ENCODE measurements at regions not wholly inside any gene's neighbourhood (a gene's known extent, or its start where the extent isn't known, plus 50 kb on each side); places are given as distances from the start of the nearest gene placed in this dataset.

DNA sequence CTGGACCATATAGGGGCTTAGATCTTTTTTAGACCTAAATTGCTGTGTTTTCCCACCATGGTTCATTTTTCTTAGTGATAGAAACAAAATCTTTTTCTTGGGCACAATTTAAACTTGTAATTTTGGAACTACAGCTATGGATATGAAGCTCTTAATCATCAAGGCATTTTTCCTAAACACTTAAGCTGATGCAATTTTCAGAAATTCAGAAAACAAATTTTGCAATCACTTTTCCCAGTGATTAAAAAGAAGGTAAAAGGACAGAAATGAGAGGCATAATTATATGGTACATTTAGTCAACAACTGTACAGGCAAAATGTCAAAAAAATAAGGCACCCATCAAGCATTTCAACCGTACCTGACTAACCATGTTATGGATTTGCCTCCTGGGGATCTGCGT, 665.4 kb downstream of the XIRP2 start:
- intact Hi-C loops (cut with DNase I), result no loop called here
- 94% methylated on average over 2 of the region's 2 CpGs for WGBS, 2 donors
- no peak overlapping the region for H3K27ac ChIP-seq
- no peaks in the 10 kb centered on the region for H3K9me3 ChIP-seq
- H3K4me3 ChIP-seq, result no peak overlapping the region
- no peaks in the 10 kb centered on the region for H3K4me1 ChIP-seq
- no peaks in the 10 kb centered on the region for H3K27me3 ChIP-seq
- no peaks in the 10 kb centered on the region for H3K36me3 ChIP-seq
- no peak for DNase-seq
- no peak for TF ChIP-seq EP300 (IDR thresholded peaks at IDR 0.05)
- TF ChIP-seq POLR2AphosphoS5 (IDR thresholded peaks at IDR 0.05), result no peak
- TF ChIP-seq POLR2A (IDR thresholded peaks at IDR 0.05), result no peak
- TF ChIP-seq, protein P1, sequence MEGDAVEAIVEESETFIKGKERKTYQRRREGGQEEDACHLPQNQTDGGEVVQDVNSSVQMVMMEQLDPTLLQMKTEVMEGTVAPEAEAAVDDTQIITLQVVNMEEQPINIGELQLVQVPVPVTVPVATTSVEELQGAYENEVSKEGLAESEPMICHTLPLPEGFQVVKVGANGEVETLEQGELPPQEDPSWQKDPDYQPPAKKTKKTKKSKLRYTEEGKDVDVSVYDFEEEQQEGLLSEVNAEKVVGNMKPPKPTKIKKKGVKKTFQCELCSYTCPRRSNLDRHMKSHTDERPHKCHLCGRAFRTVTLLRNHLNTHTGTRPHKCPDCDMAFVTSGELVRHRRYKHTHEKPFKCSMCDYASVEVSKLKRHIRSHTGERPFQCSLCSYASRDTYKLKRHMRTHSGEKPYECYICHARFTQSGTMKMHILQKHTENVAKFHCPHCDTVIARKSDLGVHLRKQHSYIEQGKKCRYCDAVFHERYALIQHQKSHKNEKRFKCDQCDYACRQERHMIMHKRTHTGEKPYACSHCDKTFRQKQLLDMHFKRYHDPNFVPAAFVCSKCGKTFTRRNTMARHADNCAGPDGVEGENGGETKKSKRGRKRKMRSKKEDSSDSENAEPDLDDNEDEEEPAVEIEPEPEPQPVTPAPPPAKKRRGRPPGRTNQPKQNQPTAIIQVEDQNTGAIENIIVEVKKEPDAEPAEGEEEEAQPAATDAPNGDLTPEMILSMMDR (IDR thresholded peaks at IDR 0.05), result no peak

DNA sequence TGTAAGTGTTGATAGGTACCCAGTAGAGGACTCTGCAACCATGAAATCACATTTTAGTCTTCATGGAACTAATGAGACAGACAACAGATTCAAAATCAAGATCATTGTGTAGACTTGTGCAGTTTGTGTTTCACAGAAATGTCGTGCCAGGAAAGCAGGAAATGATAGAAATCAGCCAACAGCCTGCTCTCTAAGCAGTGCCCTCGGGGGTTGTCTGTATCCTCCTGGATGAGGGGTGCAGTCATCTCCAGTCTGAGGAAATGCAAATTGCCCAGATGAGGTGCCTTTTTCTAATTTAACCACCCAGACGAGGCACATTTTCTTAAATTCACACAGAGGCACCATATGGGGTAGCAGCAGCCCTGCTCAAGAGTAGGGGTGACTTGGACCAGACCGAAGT, 663.1 kb downstream of the XIRP2 start:
- Histone ChIP-seq H3K36me3 (no peaks in the 10 kb centered on the region), H3K4me3 (no peak overlapping the region), H3K27me3 (no peaks in the 10 kb centered on the region), H3K4me1 (no peaks in the 10 kb centered on the region), H3K27ac (no peak overlapping the region), H3K9me3 (no peaks in the 10 kb centered on the region)
- no peak for DNase-seq
- WGBS, 2 donors, result 61 to 76% methylated on average over 4 of the region's 4 CpGs
- intact Hi-C loops (cut with DNase I), result no loop called here
- TF ChIP-seq POLR2AphosphoS5 (IDR thresholded peaks at IDR 0.05), result no peak
- TF ChIP-seq, protein P1 (IDR thresholded peaks at IDR 0.05), result no peak
- TF ChIP-seq POLR2A (IDR thresholded peaks at IDR 0.05), result no peak
- no peak for TF ChIP-seq EP300 (IDR thresholded peaks at IDR 0.05)

DNA sequence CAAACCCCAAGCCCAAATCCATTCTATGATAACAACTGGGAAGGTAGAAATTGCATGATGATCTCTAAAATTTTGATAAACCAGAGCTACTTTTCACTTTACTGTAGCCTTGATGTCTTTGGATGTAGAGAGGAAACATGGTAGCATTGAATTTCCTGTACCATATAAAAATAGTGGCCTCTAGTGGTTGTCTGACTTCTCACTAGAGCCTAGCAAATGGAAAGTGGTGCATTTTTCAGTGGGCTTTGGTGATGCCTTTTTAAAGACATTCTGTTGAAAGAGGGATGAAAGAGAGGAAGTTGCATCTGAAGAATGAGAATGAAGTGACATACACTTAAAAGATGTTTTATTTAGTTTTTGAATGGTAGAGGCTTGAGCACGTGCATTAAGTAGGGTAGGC, 662.2 kb downstream of the XIRP2 start:
- no peak overlapping the region for H3K27ac ChIP-seq
- no peak for DNase-seq
- TF ChIP-seq EP300 (IDR thresholded peaks at IDR 0.05) (no peak), POLR2AphosphoS5 (IDR thresholded peaks at IDR 0.05) (no peak), POLR2A (IDR thresholded peaks at IDR 0.05) (no peak)
- TF ChIP-seq, protein P1 (IDR thresholded peaks at IDR 0.05), result no peak
- no peaks in the 10 kb centered on the region for H3K9me3 ChIP-seq
- WGBS, 2 donors, result 93 to 98% methylated on average over 1 of the region's 1 CpG
- H3K27me3 ChIP-seq, result no peaks in the 10 kb centered on the region
- intact Hi-C loops (cut with DNase I), result no loop called here
- H3K4me3 ChIP-seq, result no peak overlapping the region
- no peaks in the 10 kb centered on the region for H3K36me3 ChIP-seq
- no peaks in the 10 kb centered on the region for H3K4me1 ChIP-seq

DNA sequence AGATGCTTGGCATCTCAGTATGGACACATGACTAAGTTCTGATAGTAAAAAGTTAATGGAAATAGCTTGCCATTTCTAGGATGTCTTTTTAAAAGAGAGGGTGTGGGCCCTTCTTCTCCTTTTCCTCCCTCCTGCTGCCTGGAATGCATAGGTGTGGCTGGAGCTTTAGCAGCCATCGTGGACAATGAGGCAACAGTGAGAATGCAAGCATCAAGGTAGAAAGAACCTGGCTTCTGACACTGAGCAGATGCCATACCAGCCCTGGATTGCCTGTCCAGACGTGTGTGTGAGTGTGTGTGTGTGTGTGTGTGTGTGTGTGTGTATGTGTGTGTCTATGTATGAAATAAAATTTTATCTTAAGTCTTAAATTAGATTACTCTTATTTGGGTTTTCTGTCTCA, 660.1 kb downstream of the XIRP2 start:
- no peaks in the 10 kb centered on the region for H3K9me3 ChIP-seq
- no peak for DNase-seq
- H3K4me3 ChIP-seq, result no peak overlapping the region
- no peaks in the 10 kb centered on the region for H3K36me3 ChIP-seq
- 85 to 87% methylated on average over 2 of the region's 2 CpGs for WGBS, 2 donors
- H3K27ac ChIP-seq, result no peak overlapping the region
- H3K4me1 ChIP-seq, result no peaks in the 10 kb centered on the region
- intact Hi-C loops (cut with DNase I), result no loop called here
- TF ChIP-seq EP300 (IDR thresholded peaks at IDR 0.05), result no peak
- no peak for TF ChIP-seq POLR2AphosphoS5 (IDR thresholded peaks at IDR 0.05)
- TF ChIP-seq, protein P1 (IDR thresholded peaks at IDR 0.05), result no peak
- TF ChIP-seq POLR2A (IDR thresholded peaks at IDR 0.05), result no peak
- no peaks in the 10 kb centered on the region for H3K27me3 ChIP-seq

DNA sequence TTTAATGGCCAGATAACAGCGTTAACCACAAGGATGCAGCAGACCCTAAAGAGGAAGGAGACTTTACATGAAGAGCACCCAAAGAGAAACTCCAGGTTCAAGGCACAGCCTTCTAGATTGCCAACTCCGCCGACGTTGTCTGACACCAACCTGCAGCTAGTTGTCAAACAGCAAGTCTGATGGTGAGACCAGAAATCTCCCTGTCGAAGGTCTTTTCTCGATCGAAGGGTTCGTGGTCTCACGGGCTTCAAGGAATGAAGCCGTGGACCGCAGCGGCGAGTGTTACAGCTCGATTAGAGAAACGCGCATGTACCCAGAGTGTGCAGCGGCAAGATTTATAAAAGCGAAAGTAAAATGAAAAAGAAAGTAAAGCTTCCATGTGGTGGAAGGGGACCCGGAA, 656.3 kb downstream of the XIRP2 start:
- Histone ChIP-seq H3K4me3 (no peak overlapping the region), H3K27me3 (no peaks in the 10 kb centered on the region), H3K9me3 (no peaks in the 10 kb centered on the region), H3K36me3 (no peaks in the 10 kb centered on the region), H3K27ac (no peak overlapping the region), H3K4me1 (no peaks in the 10 kb centered on the region)
- TF ChIP-seq EP300 (IDR thresholded peaks at IDR 0.05) (no peak), POLR2A (IDR thresholded peaks at IDR 0.05) (no peak), POLR2AphosphoS5 (IDR thresholded peaks at IDR 0.05) (no peak)
- TF ChIP-seq, protein P1 (IDR thresholded peaks at IDR 0.05), result no peak
- DNase-seq, result no peak
- 95 to 98% methylated on average over 19 of the region's 19 CpGs for WGBS, 2 donors
- intact Hi-C loops (cut with DNase I), result no loop called here
